Right lobe of liver (tissue), 4 donors: ENCODE measurements at regions not wholly inside any gene's neighbourhood (a gene's known extent, or its start where the extent isn't known, plus 50 kb on each side); places are given as distances from the start of the nearest gene placed in this dataset.

Source experiments
- POLR2A ChIP-seq: fragments of 450-650 bp; IDR thresholded peaks from one replicate; pipeline ENCODE4 v1.6.1; 2017; ENCODE audit warnings: antibody characterized with exemption, mild to moderate bottlenecking
- TF ChIP-seq, protein P1 (sequence below), 4 donors: fragments of 200-600 bp in 3 of 4; fragments of 450-650 bp in 1 of 4; IDR thresholded peaks; one replicate each; pipeline versions ENCODE4 v1.5.1 to v1.8.0; 2016 to 2022; ENCODE audit warnings: antibody characterized with exemption in 4 of 4, mild to moderate bottlenecking in 2 of 4
- donor health status: DM: no; HTN: no; CAD: no.
- donor health status: DM: no; HTN: no; CAD: no.
- donor health status: DM: no; HTN: yes; CAD: no.

DNA sequence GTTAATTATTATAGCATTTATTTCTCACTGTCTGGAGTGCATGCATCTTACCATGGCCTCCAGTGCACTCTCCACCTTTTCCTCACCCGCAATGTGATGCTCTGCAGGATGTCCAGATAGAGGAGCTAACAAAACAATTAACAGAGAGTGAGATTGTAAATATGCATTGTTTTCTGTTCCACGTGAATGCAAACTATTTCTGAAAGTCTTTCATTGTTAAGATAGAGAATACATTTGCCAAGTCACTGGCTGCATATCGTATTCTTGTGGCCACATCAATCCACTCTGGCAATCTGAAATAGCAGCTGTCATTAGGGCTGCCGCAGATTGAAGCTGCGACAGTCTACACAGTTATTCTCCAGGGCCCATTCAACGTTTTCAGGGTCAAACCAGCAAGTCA lies 143.8 kb downstream of the DUSP10 start:
- TF ChIP-seq, protein P1, sequence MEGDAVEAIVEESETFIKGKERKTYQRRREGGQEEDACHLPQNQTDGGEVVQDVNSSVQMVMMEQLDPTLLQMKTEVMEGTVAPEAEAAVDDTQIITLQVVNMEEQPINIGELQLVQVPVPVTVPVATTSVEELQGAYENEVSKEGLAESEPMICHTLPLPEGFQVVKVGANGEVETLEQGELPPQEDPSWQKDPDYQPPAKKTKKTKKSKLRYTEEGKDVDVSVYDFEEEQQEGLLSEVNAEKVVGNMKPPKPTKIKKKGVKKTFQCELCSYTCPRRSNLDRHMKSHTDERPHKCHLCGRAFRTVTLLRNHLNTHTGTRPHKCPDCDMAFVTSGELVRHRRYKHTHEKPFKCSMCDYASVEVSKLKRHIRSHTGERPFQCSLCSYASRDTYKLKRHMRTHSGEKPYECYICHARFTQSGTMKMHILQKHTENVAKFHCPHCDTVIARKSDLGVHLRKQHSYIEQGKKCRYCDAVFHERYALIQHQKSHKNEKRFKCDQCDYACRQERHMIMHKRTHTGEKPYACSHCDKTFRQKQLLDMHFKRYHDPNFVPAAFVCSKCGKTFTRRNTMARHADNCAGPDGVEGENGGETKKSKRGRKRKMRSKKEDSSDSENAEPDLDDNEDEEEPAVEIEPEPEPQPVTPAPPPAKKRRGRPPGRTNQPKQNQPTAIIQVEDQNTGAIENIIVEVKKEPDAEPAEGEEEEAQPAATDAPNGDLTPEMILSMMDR (IDR thresholded peaks at IDR 0.05) = no peak
- TF ChIP-seq POLR2A = no peak
